ENCODE measurements at regions not wholly inside any gene's neighbourhood (a gene's known extent, or its start where the extent isn't known, plus 50 kb on each side); places are given as distances from the start of the nearest gene placed in this dataset.

DNA sequence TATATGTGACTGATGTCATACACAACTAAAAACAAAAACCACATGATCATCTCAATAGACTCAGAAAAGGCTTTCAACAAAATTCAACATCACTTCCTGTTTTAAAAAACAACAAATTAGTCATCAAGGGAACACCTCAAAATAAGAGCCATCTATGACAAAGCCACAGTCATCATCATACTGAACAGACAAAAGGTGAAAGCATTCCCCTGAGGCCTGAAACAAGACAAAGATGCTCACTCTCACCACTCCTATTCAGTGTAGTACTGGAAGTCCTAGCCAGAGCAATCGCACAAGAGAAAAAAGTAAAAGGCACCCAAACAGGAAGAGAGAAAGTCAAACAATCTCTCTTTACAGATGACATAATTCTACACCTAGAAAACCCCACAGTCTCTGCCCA is 893.5 kb upstream of the EDIL3 start:
- TF ChIP-seq, protein P1, sequence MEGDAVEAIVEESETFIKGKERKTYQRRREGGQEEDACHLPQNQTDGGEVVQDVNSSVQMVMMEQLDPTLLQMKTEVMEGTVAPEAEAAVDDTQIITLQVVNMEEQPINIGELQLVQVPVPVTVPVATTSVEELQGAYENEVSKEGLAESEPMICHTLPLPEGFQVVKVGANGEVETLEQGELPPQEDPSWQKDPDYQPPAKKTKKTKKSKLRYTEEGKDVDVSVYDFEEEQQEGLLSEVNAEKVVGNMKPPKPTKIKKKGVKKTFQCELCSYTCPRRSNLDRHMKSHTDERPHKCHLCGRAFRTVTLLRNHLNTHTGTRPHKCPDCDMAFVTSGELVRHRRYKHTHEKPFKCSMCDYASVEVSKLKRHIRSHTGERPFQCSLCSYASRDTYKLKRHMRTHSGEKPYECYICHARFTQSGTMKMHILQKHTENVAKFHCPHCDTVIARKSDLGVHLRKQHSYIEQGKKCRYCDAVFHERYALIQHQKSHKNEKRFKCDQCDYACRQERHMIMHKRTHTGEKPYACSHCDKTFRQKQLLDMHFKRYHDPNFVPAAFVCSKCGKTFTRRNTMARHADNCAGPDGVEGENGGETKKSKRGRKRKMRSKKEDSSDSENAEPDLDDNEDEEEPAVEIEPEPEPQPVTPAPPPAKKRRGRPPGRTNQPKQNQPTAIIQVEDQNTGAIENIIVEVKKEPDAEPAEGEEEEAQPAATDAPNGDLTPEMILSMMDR (IDR thresholded peaks at IDR 0.05 in 2 of 3, conservative IDR thresholded peaks at IDR 0.05 in 1 of 3; ENCODE audit: control insufficient read depth in 2 of 3, extremely low read depth in 1 of 3, insufficient read depth in 1 of 3, low read depth in 3 of 3, low read length in 3 of 3), result no peak
- TF ChIP-seq BHLHE40 (IDR thresholded peaks at IDR 0.05; ENCODE audit: borderline replicate concordance in 1 of 2, low read depth in 2 of 2, low read length in 1 of 2) (no peak; a peak in 1 of 4 replicates), TAF1 (IDR thresholded peaks at IDR 0.05; ENCODE audit: borderline replicate concordance, low read depth, low read length) (no peak), EZH2 (IDR thresholded peaks at IDR 0.05; ENCODE audit: borderline replicate concordance, control insufficient read depth, low read depth, low read length) (no peak)
